Type B pancreatic cell (in vitro differentiated cells): ENCODE measurements at regions not wholly inside any gene's neighbourhood (a gene's known extent, or its start where the extent isn't known, plus 50 kb on each side); places are given as distances from the start of the nearest gene placed in this dataset.
A peak's percentile ranks its signal among the peaks of the same experiment; 100 is the strongest.

Experiments
- DNase-seq: peaks from one replicate; pipeline ENCODE4 v3.0.0; 2021; ENCODE audit warnings: mixed read lengths; ENCODE audit not compliant: unreplicated experiment; ENCODE audit errors: extremely low spot score
- H3K27ac Mint-ChIP-seq: 2 replicates; pipeline ENCODE4 v1.8.0; 2021; ENCODE audit warnings: mild to moderate bottlenecking, mixed read lengths
- H3K27me3 Mint-ChIP-seq: 2 replicates; pipeline ENCODE4 v1.8.0; 2021; ENCODE audit warnings: mixed read lengths
- H3K36me3 Mint-ChIP-seq: 2 replicates; pipeline ENCODE4 v1.8.0; 2021; ENCODE audit warnings: mixed read lengths
- H3K4me1 Mint-ChIP-seq: one replicate; pipeline ENCODE4 v1.8.0; 2021; ENCODE audit warnings: mixed read lengths; ENCODE audit not compliant: unreplicated experiment
- H3K4me3 Mint-ChIP-seq: 2 replicates; pipeline ENCODE4 v1.8.0; 2021; ENCODE audit warnings: mild to moderate bottlenecking, mixed read lengths
- H3K9me3 Mint-ChIP-seq: 2 replicates; pipeline ENCODE4 v1.8.0; 2021; ENCODE audit warnings: mixed read lengths
- TF ChIP-seq, protein P1 (sequence below): fragments of 200-600 bp; sonication (generic); conservative IDR thresholded peaks from 2 replicates; pipeline ENCODE4 v1.5.0; 2021; ENCODE audit warnings: antibody characterized with exemption, mild to moderate bottlenecking

DNA sequence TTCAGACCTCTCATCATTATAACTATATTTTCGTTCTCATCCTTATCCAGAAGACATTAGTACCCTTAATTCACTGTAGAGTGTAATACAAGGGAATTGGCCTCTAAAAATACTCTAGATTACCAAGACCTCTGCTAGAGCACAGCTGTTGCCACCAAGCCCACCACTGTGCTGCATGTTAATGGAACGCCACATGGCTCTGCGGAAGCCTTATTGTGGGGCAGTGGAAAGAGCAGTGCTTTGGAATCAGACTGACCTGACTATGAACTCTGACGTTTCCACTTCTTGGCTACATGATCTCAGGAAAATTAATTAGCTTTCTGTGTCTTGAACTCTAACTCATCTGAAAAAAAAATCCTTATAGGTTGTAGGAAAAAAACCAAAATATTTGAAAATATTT is 222.1 kb downstream of the LMX1A start:
- TF ChIP-seq, protein P1, sequence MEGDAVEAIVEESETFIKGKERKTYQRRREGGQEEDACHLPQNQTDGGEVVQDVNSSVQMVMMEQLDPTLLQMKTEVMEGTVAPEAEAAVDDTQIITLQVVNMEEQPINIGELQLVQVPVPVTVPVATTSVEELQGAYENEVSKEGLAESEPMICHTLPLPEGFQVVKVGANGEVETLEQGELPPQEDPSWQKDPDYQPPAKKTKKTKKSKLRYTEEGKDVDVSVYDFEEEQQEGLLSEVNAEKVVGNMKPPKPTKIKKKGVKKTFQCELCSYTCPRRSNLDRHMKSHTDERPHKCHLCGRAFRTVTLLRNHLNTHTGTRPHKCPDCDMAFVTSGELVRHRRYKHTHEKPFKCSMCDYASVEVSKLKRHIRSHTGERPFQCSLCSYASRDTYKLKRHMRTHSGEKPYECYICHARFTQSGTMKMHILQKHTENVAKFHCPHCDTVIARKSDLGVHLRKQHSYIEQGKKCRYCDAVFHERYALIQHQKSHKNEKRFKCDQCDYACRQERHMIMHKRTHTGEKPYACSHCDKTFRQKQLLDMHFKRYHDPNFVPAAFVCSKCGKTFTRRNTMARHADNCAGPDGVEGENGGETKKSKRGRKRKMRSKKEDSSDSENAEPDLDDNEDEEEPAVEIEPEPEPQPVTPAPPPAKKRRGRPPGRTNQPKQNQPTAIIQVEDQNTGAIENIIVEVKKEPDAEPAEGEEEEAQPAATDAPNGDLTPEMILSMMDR = no peak
- Mint-ChIP-seq H3K4me3 (no peak overlapping the region), H3K36me3 (no peaks in the 10 kb centered on the region), H3K4me1 (peaks cover 3% of the 10 kb centered on the region), H3K27me3 (peaks cover 40% of the 10 kb centered on the region), H3K27ac (no peak overlapping the region), H3K9me3 (no peaks in the 10 kb centered on the region)
- no peak for DNase-seq

- H3K9me3 Mint-ChIP-seq = no peaks in the 10 kb centered on the region
- no peak overlapping the region for H3K4me3 Mint-ChIP-seq
- peaks cover 51% of the 10 kb centered on the region for H3K27me3 Mint-ChIP-seq
- peak; percentile 80 for DNase-seq
- no peak overlapping the region for H3K27ac Mint-ChIP-seq
- H3K36me3 Mint-ChIP-seq = no peaks in the 10 kb centered on the region
- peaks cover 5% of the 10 kb centered on the region for H3K4me1 Mint-ChIP-seq
- TF ChIP-seq, protein P1 = peak; percentile 77
These were observed 226.8 kb downstream of the LMX1A start for GRCh38 chr1:165129568-165130164.

DNA sequence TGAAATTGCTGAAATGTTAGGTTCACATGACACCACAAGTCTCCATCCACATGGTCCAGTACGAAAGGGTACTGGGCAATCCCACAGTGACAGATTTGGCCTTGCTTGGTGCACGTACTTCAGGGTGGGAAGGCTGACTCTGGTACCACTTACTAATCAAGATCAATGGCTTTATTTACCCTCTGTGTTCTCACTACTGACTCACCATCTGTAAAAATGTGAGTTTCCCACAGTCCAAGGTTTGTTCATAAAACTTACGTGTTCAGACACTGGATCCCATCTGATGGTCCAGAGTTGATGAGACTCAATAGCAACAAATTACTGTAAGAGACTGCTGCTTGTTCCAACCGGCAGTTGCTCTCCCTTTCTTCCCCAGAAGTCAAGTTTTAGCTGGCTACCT is 231.7 kb downstream of the LMX1A start:
- Mint-ChIP-seq H3K4me1 (peaks cover 5% of the 10 kb centered on the region), H3K27ac (no peak overlapping the region)
- DNase-seq = no peak

DNA sequence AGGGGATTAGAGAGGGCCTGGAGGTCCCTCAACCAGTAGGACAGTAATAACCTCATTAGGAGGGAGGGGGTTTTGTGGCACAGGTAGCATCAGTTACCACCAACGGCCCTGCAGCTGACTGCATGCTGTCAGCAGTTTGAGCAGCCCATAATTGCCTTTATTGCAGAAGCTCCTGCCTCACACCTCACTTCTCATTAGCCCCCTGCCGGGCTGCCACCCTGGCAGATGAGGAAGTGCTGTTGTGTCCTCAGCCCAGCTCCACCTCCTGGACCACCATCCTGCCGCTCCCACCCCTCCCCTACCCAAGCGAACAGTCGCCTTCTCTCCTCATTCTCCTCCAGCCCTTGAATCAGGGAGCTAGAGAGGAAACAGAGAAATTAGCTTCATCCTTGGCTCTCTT is 237.4 kb downstream of the LMX1A start:
- DNase-seq = no peak
- TF ChIP-seq, protein P1 = no peak
- Mint-ChIP-seq H3K4me3 (no peak overlapping the region), H3K27me3 (peaks cover 94% of the 10 kb centered on the region), H3K27ac (no peak overlapping the region), H3K36me3 (no peaks in the 10 kb centered on the region), H3K9me3 (no peaks in the 10 kb centered on the region), H3K4me1 (peaks cover 4% of the 10 kb centered on the region)

More for the DNA sequence above, 231.7 kb downstream of the LMX1A start:
- H3K27me3 Mint-ChIP-seq = peaks cover 85% of the 10 kb centered on the region
- no peaks in the 10 kb centered on the region for H3K36me3 Mint-ChIP-seq
- no peaks in the 10 kb centered on the region for H3K9me3 Mint-ChIP-seq
- H3K4me3 Mint-ChIP-seq = no peak overlapping the region
- TF ChIP-seq, protein P1 = no peak

DNA sequence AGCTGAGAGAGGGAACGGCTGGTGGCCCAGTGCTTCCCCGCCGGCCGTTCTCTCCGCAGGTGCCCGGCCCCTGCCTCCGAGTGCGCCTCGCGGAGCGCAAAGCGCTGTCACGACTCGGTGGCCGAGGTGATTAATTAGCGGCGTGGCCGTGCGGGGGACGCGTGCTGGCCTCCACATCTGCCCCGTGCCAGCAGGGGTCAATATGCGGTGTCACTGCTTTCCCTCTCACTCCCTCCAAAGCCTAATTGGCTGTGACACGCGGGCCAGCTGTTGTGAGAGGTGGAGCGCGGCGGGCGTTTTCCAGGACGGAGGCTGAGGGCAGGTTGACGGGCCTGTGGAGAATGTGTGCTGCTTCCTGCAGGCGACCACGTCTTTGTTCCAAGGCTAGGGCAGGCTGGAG is 239.0 kb downstream of the LMX1A start:
- TF ChIP-seq, protein P1 = no peak
- H3K4me1 Mint-ChIP-seq = peaks cover 6% of the 10 kb centered on the region
- H3K27me3 Mint-ChIP-seq = peaks cover 85% of the 10 kb centered on the region
- H3K4me3 Mint-ChIP-seq = peak overlapping the region; percentile 39
- no peak for DNase-seq
- no peaks in the 10 kb centered on the region for H3K36me3 Mint-ChIP-seq
- H3K27ac Mint-ChIP-seq = no peak overlapping the region
- H3K9me3 Mint-ChIP-seq = no peaks in the 10 kb centered on the region

GRCh38 chr1:165116732-165117131 is 239.8 kb downstream of the LMX1A start:
- TF ChIP-seq, protein P1 = no peak
- Mint-ChIP-seq H3K4me3 (peak overlapping the region; percentile 39), H3K9me3 (no peaks in the 10 kb centered on the region), H3K4me1 (peaks cover 6% of the 10 kb centered on the region), H3K27ac (no peak overlapping the region), H3K36me3 (no peaks in the 10 kb centered on the region), H3K27me3 (peaks cover 81% of the 10 kb centered on the region)
- DNase-seq = no peak
